GM10266 (cell line): ENCODE measurements at regions not wholly inside any gene's neighbourhood (a gene's known extent, or its start where the extent isn't known, plus 50 kb on each side); places are given as distances from the start of the nearest gene placed in this dataset.

Experiments
- DNase-seq: peaks from one replicate; pipeline ENCODE4 v3.0.0; 2012; ENCODE audit errors: extremely low spot score
- TF ChIP-seq, protein P1 (sequence below): IDR thresholded peaks from 2 replicates; pipeline ENCODE4 v1.5.1; 2012; ENCODE audit warnings: mild to moderate bottlenecking, low read depth; ENCODE audit not compliant: control insufficient read depth, insufficient read depth; ENCODE audit errors: missing control alignments

DNA sequence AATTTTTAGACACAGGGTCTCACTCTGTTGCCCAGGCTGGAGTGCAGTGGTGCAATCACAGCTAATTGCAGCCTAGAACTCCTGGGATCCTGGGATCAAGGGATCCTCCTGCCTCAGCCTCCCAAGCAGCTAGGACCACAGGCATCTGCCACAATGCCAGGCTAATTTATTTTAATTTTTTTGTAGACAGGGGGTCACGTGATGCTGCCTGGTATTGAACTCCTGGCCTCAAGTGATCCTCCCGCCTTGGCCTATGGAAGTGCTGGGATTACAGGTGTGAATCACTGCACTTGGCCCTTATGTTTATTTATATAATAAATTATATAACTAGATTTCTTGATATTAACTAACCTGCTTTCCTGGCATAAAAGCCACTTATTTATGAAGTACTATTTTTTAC is 1081.7 kb upstream of the FANCL start:
- TF ChIP-seq, protein P1, sequence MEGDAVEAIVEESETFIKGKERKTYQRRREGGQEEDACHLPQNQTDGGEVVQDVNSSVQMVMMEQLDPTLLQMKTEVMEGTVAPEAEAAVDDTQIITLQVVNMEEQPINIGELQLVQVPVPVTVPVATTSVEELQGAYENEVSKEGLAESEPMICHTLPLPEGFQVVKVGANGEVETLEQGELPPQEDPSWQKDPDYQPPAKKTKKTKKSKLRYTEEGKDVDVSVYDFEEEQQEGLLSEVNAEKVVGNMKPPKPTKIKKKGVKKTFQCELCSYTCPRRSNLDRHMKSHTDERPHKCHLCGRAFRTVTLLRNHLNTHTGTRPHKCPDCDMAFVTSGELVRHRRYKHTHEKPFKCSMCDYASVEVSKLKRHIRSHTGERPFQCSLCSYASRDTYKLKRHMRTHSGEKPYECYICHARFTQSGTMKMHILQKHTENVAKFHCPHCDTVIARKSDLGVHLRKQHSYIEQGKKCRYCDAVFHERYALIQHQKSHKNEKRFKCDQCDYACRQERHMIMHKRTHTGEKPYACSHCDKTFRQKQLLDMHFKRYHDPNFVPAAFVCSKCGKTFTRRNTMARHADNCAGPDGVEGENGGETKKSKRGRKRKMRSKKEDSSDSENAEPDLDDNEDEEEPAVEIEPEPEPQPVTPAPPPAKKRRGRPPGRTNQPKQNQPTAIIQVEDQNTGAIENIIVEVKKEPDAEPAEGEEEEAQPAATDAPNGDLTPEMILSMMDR, result no peak
- no peak for DNase-seq

DNA sequence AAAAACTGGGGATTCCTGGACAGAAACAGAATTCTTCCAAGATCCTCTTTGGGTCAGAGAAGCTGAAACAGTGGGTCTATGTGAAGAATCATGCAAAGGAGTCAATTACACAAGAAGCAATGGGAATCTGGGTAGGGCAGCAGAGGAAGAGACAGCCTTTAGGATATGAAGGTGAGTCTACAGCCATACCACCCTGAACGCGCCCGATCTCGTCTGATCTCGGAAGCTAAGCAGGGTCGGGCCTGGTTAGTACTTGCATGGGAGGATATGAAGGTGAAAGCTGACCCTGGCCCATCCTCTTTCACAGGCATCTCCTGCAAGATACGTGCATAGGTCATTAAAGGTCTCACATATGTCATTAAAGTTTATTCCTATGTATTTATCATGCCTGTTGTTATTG is 1080.9 kb upstream of the FANCL start:
- DNase-seq, result no peak
- TF ChIP-seq, protein P1, result no peak

DNA sequence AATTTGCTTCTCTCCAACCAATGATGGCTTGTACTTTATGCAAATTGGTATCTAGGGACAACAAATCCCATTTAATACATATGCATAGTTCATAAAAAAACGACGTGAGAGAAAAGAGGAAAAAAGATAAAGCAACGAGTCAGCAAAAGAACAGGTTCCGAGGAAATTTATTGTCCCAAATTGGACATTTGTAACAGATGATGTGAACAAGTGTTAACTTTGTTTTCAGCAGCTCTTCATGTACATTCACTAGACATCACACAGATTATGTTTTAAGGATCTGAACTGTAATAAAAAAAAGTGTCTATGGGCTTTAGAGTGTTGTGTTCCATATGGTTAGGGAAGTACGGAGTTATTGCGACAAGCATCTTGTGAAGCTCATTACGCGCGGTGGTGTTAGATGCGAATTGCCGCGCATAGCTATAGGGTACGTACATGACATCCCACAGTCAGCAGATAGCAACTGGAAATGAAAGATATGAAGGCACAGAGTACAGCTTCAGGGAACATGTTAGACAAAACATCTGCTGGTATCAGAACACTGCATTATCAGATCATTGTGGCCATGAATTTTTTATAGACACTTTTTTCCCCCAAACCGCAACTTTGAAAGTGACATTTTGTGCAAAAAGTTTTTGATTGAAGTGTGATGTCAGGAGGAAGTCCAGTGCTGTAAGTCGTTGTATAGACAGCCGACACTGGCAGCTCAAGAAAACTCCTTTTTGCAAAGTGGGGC is 1073.1 kb upstream of the FANCL start:
- TF ChIP-seq, protein P1, result no peak
- DNase-seq, result no peak

DNA sequence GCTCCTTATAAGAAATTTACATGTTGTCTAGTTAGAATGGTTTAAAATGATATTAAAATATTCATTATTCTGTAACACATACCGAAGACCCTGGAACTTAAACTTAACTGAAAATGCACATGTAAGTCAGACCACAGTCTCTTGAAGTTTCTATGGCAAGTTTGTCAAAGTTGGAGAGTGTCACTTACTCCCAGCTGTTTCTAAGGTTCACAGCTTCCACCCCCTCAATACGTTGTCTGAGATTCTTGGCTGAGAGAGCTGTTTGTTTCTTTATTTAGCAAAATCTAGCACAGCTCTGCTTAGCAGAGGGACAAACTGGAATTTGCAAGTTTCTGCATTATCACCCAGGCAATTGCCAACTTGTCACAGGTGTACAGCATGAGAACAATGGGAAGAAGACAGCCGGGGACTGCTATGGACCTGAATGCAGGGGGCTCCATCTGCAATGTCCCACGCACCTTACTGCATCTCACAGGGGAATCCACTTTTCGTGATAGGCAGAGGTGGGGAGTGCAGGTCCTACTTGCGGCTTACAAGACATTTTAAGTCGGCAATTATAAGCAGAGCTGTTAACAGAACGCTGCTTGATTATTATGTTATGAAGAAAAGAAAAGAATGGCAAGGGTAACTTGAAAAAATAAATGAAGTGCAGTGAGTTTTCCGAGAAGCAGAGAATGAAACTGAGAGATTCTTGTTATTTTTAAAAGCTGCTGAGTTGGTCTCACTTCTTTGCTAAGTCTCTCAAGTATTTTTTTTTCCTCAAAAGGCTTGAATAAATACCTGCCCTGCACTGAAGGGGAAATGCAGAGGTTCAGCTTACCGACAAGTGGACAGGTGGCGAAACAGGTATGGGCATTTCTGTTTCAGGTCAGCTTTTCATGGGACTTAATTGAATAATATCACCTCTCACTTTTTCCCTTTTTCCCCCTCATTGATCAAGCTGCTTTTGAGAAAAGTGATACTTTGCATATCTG is 1072.1 kb upstream of the FANCL start:
- no peak for DNase-seq
- TF ChIP-seq, protein P1, result no peak

DNA sequence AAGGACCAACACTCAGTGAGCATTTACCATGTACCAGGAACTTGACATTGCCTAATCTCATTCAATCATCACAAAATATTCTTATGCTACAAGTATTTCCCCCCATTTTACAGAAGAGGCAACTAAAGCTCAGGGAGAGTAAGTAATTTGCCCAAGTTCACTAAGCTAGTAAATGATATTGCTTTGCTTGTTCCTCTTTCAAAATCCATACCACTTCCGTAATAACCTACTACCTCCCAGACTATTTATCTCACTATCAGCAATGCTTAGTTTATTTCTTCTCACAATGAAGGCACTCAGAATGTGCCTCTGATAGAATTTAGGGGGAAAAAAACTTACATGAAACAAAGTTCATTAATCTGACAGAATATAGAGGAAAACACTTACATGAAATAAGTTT is 1070.9 kb upstream of the FANCL start:
- DNase-seq, result no peak
- TF ChIP-seq, protein P1, result no peak

DNA sequence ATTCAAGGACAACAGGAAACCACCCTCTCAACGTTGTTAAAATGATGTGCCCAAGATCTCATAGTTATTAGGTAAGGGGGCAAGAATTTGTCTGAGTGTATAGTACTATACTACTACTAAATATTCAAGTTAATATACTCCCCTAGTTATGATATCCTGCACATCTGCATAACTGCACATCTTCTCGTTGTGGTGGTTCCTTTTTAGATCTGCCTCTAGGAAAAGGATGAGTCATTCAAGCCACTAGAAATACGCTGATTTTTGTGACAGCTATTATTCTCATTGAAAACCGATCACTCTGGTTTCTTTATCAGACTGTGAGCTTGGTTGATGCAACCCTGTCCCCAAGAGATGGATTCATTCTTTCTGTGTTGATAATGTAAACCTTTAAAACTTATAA is 1067.0 kb upstream of the FANCL start:
- TF ChIP-seq, protein P1, result no peak
- DNase-seq, result no peak
